PC-9 (cell line): ENCODE measurements at regions not wholly inside any gene's neighbourhood (a gene's known extent, or its start where the extent isn't known, plus 50 kb on each side); places are given as distances from the start of the nearest gene placed in this dataset.

Source experiments
- BruUV-seq: library from RNA; stranded (reverse); fragments of 400-500 nt; replicated peaks from 2 replicates; lab custom pipeline; 2021; lab: Mats Ljungman, UMichigan
- CTCF ChIA-PET: fragments of 300-600 bp; sonication (Branson Sonifier 250); formaldehyde crosslinking; loops from one replicate; lab custom pipeline; 2022; ENCODE audit warnings: antibody characterized with exemption; lab: Charles Lee
- POLR2A ChIA-PET: fragments of 300-600 bp; sonication (Branson Sonifier 250); formaldehyde crosslinking; loops from one replicate; lab custom pipeline; 2022; ENCODE audit warnings: antibody characterized with exemption; ENCODE audit not compliant: unreplicated experiment; lab: Charles Lee
- DNase-seq, 2 experiments: peaks; one replicate each; pipeline versions ENCODE4 v3.0.0 to v3.0.0-alpha.2; 2015 to 2022; ENCODE audit warnings: mixed read lengths in 1 of 2
- H2AFZ ChIP-seq: fragments of 200-600 bp; sonication (generic); 2 replicates; pipeline ENCODE4 v1.8.1; 2017; ENCODE audit warnings: antibody characterized with exemption
- H3F3A ChIP-seq: fragments of 200-600 bp; sonication (generic); 2 replicates; pipeline ENCODE4 v1.8.1; 2017; ENCODE audit warnings: antibody characterized with exemption, mild to moderate bottlenecking, low read depth; ENCODE audit not compliant: insufficient read depth
- H3K27ac ChIP-seq: fragments of 200-600 bp; sonication (generic); 2 replicates; pipeline ENCODE4 v1.6.1; 2016; ENCODE audit warnings: mixed run types
- H3K27me3 ChIP-seq: fragments of 200-600 bp; sonication (generic); 2 replicates; pipeline ENCODE4 v1.6.1; 2016; ENCODE audit warnings: low read depth, mixed run types; ENCODE audit not compliant: insufficient read depth
- H3K36me3 ChIP-seq: fragments of 200-600 bp; sonication (generic); 2 replicates; pipeline ENCODE4 v1.6.1; 2016; ENCODE audit warnings: low read depth, mixed run types
- H3K4me1 ChIP-seq: fragments of 200-600 bp; sonication (generic); replicated peaks from 2 replicates; pipeline ENCODE4 v1.6.1; 2016; ENCODE audit warnings: mixed run types; ENCODE audit not compliant: insufficient read depth
- H3K4me2 ChIP-seq: fragments of 200-600 bp; sonication (generic); 2 replicates; pipeline ENCODE4 v1.6.1; 2017; ENCODE audit warnings: mixed run types
- H3K4me3 ChIP-seq: fragments of 200-600 bp; sonication (generic); 2 replicates; pipeline ENCODE4 v1.6.1; 2016; ENCODE audit warnings: mixed run types
- H3K79me2 ChIP-seq: fragments of 200-600 bp; sonication (generic); 2 replicates; pipeline ENCODE4 v1.6.1; 2017; ENCODE audit warnings: low read depth, mixed run types
- H3K9me2 ChIP-seq: fragments of 200-600 bp; sonication (generic); 2 replicates; pipeline ENCODE4 v1.8.1; 2017; ENCODE audit warnings: mild to moderate bottlenecking; ENCODE audit not compliant: insufficient read depth
- H3K9me3 ChIP-seq: fragments of 200-600 bp; sonication (generic); 2 replicates; pipeline ENCODE4 v1.8.1; 2016; ENCODE audit warnings: low read depth; ENCODE audit not compliant: insufficient read depth
- H4K20me1 ChIP-seq: fragments of 200-600 bp; sonication (generic); 2 replicates; pipeline ENCODE4 v1.8.1; 2017; ENCODE audit not compliant: insufficient read depth
- CTCF ChIP-seq: fragments of 200-600 bp; sonication (generic); conservative IDR thresholded peaks from 2 replicates; pipeline ENCODE4 v1.6.1; 2017; ENCODE audit warnings: mixed run types, antibody characterized with exemption, mild to moderate bottlenecking, moderate library complexity
- EZH2 ChIP-seq: fragments of 200-600 bp; sonication (generic); IDR thresholded peaks from 2 replicates; pipeline ENCODE4 v1.8.0; 2017; ENCODE audit warnings: antibody characterized with exemption, low read depth
- intact Hi-C: fragments of 100-400 bp; cut with micrococcal nuclease; formaldehyde crosslinking; loops from one replicate; pipeline ENCODE4 v1.10.0; 2022; ENCODE audit not compliant: unreplicated experiment

GRCh38 chr11:122375687-122376399, 259.8 kb upstream of the BLID start:
- no peak overlapping the region for H2AFZ ChIP-seq
- DNase-seq, result peak in 1 of 2 experiments; percentile 17
- H3K4me1 ChIP-seq, result no peaks in the 10 kb centered on the region
- intact Hi-C loops, result loop anchor here (10.0 kb wide), 1 partner anchor 129 kb away; no protein-coding TSS in a partner anchor
- no TSS peak for BruUV-seq
- H3K36me3 ChIP-seq, result no peaks in the 10 kb centered on the region
- no peak overlapping the region for H3K4me2 ChIP-seq
- H3K9me3 ChIP-seq, result no peaks in the 10 kb centered on the region
- H3K9me2 ChIP-seq, result no peaks in the 10 kb centered on the region
- POLR2A ChIA-PET, result no interaction called here
- H3K27ac ChIP-seq, result no peak overlapping the region
- TF ChIP-seq EZH2, result no peak
- TF ChIP-seq CTCF, result no peak
- H4K20me1 ChIP-seq, result no peaks in the 10 kb centered on the region
- CTCF ChIA-PET, result no interaction called here
- no peaks in the 10 kb centered on the region for H3K79me2 ChIP-seq
- H3K27me3 ChIP-seq, result no peaks in the 10 kb centered on the region; the same call in 1 of the 2 replicates
- H3F3A ChIP-seq, result no peaks in the 10 kb centered on the region
- H3K4me3 ChIP-seq, result no peak overlapping the region

- no peak overlapping the region for H3K27ac ChIP-seq
Measured at GRCh38 chr11:122368796-122369195, 252.8 kb upstream of the BLID start.

DNA sequence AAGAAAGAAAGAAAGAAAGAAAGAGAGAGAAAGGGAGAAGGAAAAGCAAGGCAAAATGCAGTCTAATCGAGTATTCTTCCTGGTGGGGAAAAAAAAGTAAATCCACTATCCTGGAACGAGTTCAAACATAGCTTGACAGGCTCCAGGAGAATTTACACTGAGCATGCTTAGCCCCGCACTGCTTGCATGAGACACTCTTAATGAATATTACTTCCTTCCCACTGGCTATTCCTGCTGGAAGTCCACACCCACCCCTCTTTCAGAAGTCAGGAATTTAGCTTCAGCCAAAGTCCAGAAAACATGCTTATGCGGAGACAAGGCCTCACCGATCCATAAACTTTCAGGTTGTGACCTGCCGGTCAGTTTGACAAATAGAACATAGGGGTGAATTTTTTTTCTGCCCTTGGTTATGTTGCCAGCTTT, 251.8 kb upstream of the BLID start:
- no peaks in the 10 kb centered on the region for H3K79me2 ChIP-seq
- TF ChIP-seq CTCF (no peak), EZH2 (no peak)
- H2AFZ ChIP-seq, result no peak overlapping the region
- H3K9me3 ChIP-seq, result no peaks in the 10 kb centered on the region
- H3K27me3 ChIP-seq, result no peaks in the 10 kb centered on the region
- DNase-seq, result no peak
- no peaks in the 10 kb centered on the region for H3K36me3 ChIP-seq
- ChIA-PET POLR2A (no interaction called here), CTCF (no interaction called here)
- H3K4me3 ChIP-seq, result no peak overlapping the region
- no peak overlapping the region for H3K4me2 ChIP-seq
- no peaks in the 10 kb centered on the region for H3K9me2 ChIP-seq
- no peaks in the 10 kb centered on the region for H3F3A ChIP-seq
- no peak overlapping the region for H3K27ac ChIP-seq
- BruUV-seq, result no TSS peak
- intact Hi-C loops, result no loop called here
- no peaks in the 10 kb centered on the region for H4K20me1 ChIP-seq
- no peaks in the 10 kb centered on the region for H3K4me1 ChIP-seq

More at GRCh38 chr11:122368796-122369195, 252.8 kb upstream of the BLID start:
- BruUV-seq, result no TSS peak
- no peaks in the 10 kb centered on the region for H3K4me1 ChIP-seq
- H2AFZ ChIP-seq, result no peak overlapping the region
- no peaks in the 10 kb centered on the region for H3K9me3 ChIP-seq
- intact Hi-C loops, result no loop called here
- POLR2A ChIA-PET, result no interaction called here
- H4K20me1 ChIP-seq, result no peaks in the 10 kb centered on the region
- H3K4me3 ChIP-seq, result no peak overlapping the region
- CTCF ChIA-PET, result no interaction called here
- H3K9me2 ChIP-seq, result no peaks in the 10 kb centered on the region
- H3K27me3 ChIP-seq, result no peaks in the 10 kb centered on the region
- H3K4me2 ChIP-seq, result no peak overlapping the region
- H3F3A ChIP-seq, result no peaks in the 10 kb centered on the region
- TF ChIP-seq EZH2 (no peak), CTCF (no peak)
- no peaks in the 10 kb centered on the region for H3K79me2 ChIP-seq
- H3K36me3 ChIP-seq, result no peaks in the 10 kb centered on the region
- no peak for DNase-seq
